Mammary epithelial cell (primary cell): ENCODE measurements at regions not wholly inside any gene's neighbourhood (a gene's known extent, or its start where the extent isn't known, plus 50 kb on each side); places are given as distances from the start of the nearest gene placed in this dataset.

Experiments used
- CTCF ChIP-seq, 2 donors: IDR thresholded peaks in 1 of 2; conservative IDR thresholded peaks in 1 of 2; 2 replicates each; pipeline ENCODE4 v1.5.1; 2011 to 2012; ENCODE audit warnings: inconsistent platforms in 2 of 2, low read length in 2 of 2, mild to moderate bottlenecking in 2 of 2, control low read depth in 1 of 2, low read depth in 1 of 2; ENCODE audit not compliant: insufficient read depth in 1 of 2; ENCODE audit errors: extremely low read depth in 1 of 2
- EZH2 ChIP-seq: IDR thresholded peaks from 2 replicates; pipeline ENCODE4 v1.6.1; 2012; ENCODE audit warnings: low read length, inconsistent platforms, borderline replicate concordance

DNA sequence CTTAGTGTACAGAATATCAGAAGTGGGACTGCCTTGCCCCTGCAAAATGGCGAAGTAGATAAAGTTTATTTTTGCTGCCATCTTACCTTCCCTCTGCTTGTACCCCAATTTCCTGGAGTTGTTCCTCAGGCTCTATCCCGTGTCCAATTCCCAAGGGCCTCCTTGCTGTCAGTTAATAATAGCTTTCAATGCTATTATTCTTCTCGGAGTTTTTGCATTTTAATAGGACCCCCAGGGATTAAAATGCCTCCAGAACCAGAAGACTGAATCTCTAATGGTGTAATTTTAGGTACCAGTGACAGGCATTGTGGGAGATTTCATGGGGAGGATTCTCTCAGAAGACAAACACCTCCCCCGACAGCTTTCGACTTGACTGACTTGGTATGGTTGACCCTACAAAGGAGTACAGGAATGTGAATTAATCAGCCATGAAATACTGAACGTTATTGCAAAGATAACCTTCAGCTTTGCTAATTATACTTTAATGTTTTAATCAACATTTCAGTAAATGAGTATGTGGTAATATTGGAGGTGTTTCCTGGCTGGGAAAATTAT, 75.2 kb downstream of the ZNF22 start:
- no peak for TF ChIP-seq CTCF (conservative IDR thresholded peaks at IDR 0.05 in 1 of 2, IDR thresholded peaks at IDR 0.05 in 1 of 2; ENCODE audit: extremely low read depth in 1 of 2, insufficient read depth in 1 of 2, low read depth in 1 of 2, low read length in 2 of 2)
- no peak for TF ChIP-seq EZH2
